Mucosa of rectum (tissue), 2 donors: ENCODE measurements at regions not wholly inside any gene's neighbourhood (a gene's known extent, or its start where the extent isn't known, plus 50 kb on each side); places are given as distances from the start of the nearest gene placed in this dataset.

ENCODE experiments used
- H3K27ac ChIP-seq, 2 donors: one replicate each; pipeline ENCODE4 v1.7.0; 2013; ENCODE audit warnings: inconsistent platforms in 2 of 2, low read depth in 2 of 2, low read length in 2 of 2
- H3K27me3 ChIP-seq, 2 donors: one replicate each; pipeline ENCODE4 v1.7.0; 2013; ENCODE audit warnings: low read length in 2 of 2; ENCODE audit not compliant: control insufficient read depth in 2 of 2, insufficient read depth in 2 of 2
- H3K36me3 ChIP-seq, 2 donors: one replicate each; pipeline ENCODE4 v1.7.0; 2013; ENCODE audit warnings: low read length in 2 of 2; ENCODE audit not compliant: control insufficient read depth in 2 of 2, insufficient read depth in 2 of 2
- H3K4me1 ChIP-seq, 2 donors: one replicate each; pipeline ENCODE4 v1.7.0; 2013; ENCODE audit warnings: low read length in 2 of 2, mild to moderate bottlenecking in 1 of 2; ENCODE audit not compliant: control insufficient read depth in 2 of 2, insufficient read depth in 2 of 2
- H3K4me3 ChIP-seq, 2 donors: one replicate each; pipeline ENCODE4 v1.7.0; 2013; ENCODE audit warnings: low read length in 2 of 2
- H3K9ac ChIP-seq, 2 donors: one replicate each; pipeline ENCODE4 v1.7.0; 2013; ENCODE audit warnings: low read length in 2 of 2, low read depth in 1 of 2, mild to moderate bottlenecking in 1 of 2
- H3K9me3 ChIP-seq, 2 donors: one replicate each; pipeline ENCODE4 v1.7.0; 2013; ENCODE audit warnings: low read length in 2 of 2; ENCODE audit not compliant: control insufficient read depth in 2 of 2
- donor health status: healthy.
- donor health status: Normal muscosa, but diverticular disease.

- Histone ChIP-seq H3K36me3 (no peaks in the 10 kb centered on the region), H3K27me3 (no peaks in the 10 kb centered on the region), H3K4me3 (no peak overlapping the region)
Measured at GRCh38 chr7:28304290-28304689, 108.0 kb upstream of the CREB5 start.

GRCh38 chr7:28309704-28310459 is 102.4 kb upstream of the CREB5 start:
- Histone ChIP-seq H3K9me3 (no peaks in the 10 kb centered on the region), H3K27ac (no peak overlapping the region), H3K27me3 (peaks cover 4 to 21% of the 10 kb centered on the region in 2 donors), H3K9ac (no peak overlapping the region), H3K36me3 (no peaks in the 10 kb centered on the region), H3K4me1 (peaks cover 0 to 2% of the 10 kb centered on the region in 2 donors), H3K4me3 (no peak overlapping the region)

More at GRCh38 chr7:28304290-28304689, 108.0 kb upstream of the CREB5 start:
- Histone ChIP-seq H3K9me3 (no peaks in the 10 kb centered on the region), H3K9ac (no peak overlapping the region), H3K27ac (no peak overlapping the region), H3K4me1 (no peaks in the 10 kb centered on the region)

GRCh38 chr7:28310460-28310848 is 101.9 kb upstream of the CREB5 start:
- Histone ChIP-seq H3K9me3 (no peaks in the 10 kb centered on the region), H3K27me3 (peaks cover 4 to 24% of the 10 kb centered on the region in 2 donors), H3K27ac (no peak overlapping the region)

GRCh38 chr7:28311670-28312069 is 100.6 kb upstream of the CREB5 start:
- H3K4me1 ChIP-seq, result peaks cover 0 to 2% of the 10 kb centered on the region in 2 donors
- peaks cover 4 to 24% of the 10 kb centered on the region in 2 donors for H3K27me3 ChIP-seq
- H3K9ac ChIP-seq, result no peak overlapping the region
- H3K27ac ChIP-seq, result no peak overlapping the region
- no peaks in the 10 kb centered on the region for H3K36me3 ChIP-seq
- no peaks in the 10 kb centered on the region for H3K9me3 ChIP-seq
- H3K4me3 ChIP-seq, result no peak overlapping the region

More at GRCh38 chr7:28310460-28310848, 101.9 kb upstream of the CREB5 start:
- no peak overlapping the region for H3K4me3 ChIP-seq
- H3K9ac ChIP-seq, result no peak overlapping the region
- H3K36me3 ChIP-seq, result no peaks in the 10 kb centered on the region
- H3K4me1 ChIP-seq, result peaks cover 0 to 2% of the 10 kb centered on the region in 2 donors

GRCh38 chr7:28312948-28313347 is 99.4 kb upstream of the CREB5 start:
- Histone ChIP-seq H3K4me3 (no peak overlapping the region), H3K27me3 (peaks cover 4 to 24% of the 10 kb centered on the region in 2 donors), H3K9me3 (no peaks in the 10 kb centered on the region), H3K27ac (no peak overlapping the region), H3K4me1 (peaks cover 0 to 2% of the 10 kb centered on the region in 2 donors), H3K36me3 (no peaks in the 10 kb centered on the region), H3K9ac (no peak overlapping the region)

- no peaks in the 10 kb centered on the region for H3K9me3 ChIP-seq
- no peak overlapping the region for H3K9ac ChIP-seq
- peaks cover 4 to 24% of the 10 kb centered on the region in 2 donors for H3K27me3 ChIP-seq
- no peaks in the 10 kb centered on the region for H3K36me3 ChIP-seq
- no peak overlapping the region for H3K4me3 ChIP-seq
- H3K27ac ChIP-seq, result no peak overlapping the region
- peaks cover 0 to 2% of the 10 kb centered on the region in 2 donors for H3K4me1 ChIP-seq
Measured at GRCh38 chr7:28314841-28315240, 97.5 kb upstream of the CREB5 start.

GRCh38 chr7:28315565-28316410 is 96.5 kb upstream of the CREB5 start:
- H3K9ac ChIP-seq, result no peak overlapping the region
- no peak overlapping the region for H3K27ac ChIP-seq
- H3K4me3 ChIP-seq, result no peak overlapping the region
- H3K36me3 ChIP-seq, result no peaks in the 10 kb centered on the region
- no peaks in the 10 kb centered on the region for H3K9me3 ChIP-seq
- peaks cover 4 to 24% of the 10 kb centered on the region in 2 donors for H3K27me3 ChIP-seq
- no peaks in the 10 kb centered on the region for H3K4me1 ChIP-seq

GRCh38 chr7:28316489-28316888 is 95.8 kb upstream of the CREB5 start:
- Histone ChIP-seq H3K9me3 (no peaks in the 10 kb centered on the region), H3K27ac (no peak overlapping the region), H3K4me3 (no peak overlapping the region), H3K36me3 (no peaks in the 10 kb centered on the region), H3K27me3 (peaks cover 4 to 19% of the 10 kb centered on the region in 2 donors), H3K9ac (no peak overlapping the region), H3K4me1 (no peaks in the 10 kb centered on the region)

GRCh38 chr7:28318101-28318762 is 94.1 kb upstream of the CREB5 start:
- Histone ChIP-seq H3K4me3 (no peak overlapping the region), H3K27me3 (peaks cover 4 to 10% of the 10 kb centered on the region in 2 donors), H3K27ac (no peak overlapping the region), H3K4me1 (no peaks in the 10 kb centered on the region), H3K36me3 (no peaks in the 10 kb centered on the region), H3K9ac (no peak overlapping the region), H3K9me3 (no peaks in the 10 kb centered on the region)

GRCh38 chr7:28323833-28324232 is 88.5 kb upstream of the CREB5 start:
- no peaks in the 10 kb centered on the region for H3K9me3 ChIP-seq
- peaks cover 2 to 4% of the 10 kb centered on the region in 2 donors for H3K27me3 ChIP-seq
- no peak overlapping the region for H3K27ac ChIP-seq
- H3K36me3 ChIP-seq, result no peaks in the 10 kb centered on the region
- no peak overlapping the region for H3K9ac ChIP-seq
- H3K4me1 ChIP-seq, result no peaks in the 10 kb centered on the region
- no peak overlapping the region for H3K4me3 ChIP-seq
